ENCODE measurements at regions not wholly inside any gene's neighbourhood (a gene's known extent, or its start where the extent isn't known, plus 50 kb on each side); places are given as distances from the start of the nearest gene placed in this dataset.

DNA sequence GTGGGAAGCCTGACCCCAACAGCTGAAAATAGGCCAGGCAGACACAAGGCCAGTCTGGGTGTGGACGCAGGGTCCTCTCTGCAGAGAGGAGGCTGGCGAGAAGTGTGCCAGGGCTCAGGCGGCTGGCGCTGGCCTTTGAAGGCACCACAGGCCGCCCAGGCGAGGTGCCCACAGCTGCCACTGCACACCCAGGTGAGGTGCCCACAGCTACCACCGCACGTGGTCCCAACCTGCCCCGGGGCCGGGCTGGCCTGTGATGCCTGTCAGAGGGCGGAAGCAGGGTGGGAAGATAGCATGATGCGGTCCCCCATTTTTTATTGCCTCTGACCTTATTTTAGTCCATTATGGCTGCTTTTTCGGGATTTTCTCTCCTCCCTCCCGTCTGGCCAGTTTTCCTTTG, 1303.9 kb downstream of the BRD1 start:
- no peak for DNase-seq (ENCODE audit: extremely low read depth, low read depth)
- TF ChIP-seq, protein P1, sequence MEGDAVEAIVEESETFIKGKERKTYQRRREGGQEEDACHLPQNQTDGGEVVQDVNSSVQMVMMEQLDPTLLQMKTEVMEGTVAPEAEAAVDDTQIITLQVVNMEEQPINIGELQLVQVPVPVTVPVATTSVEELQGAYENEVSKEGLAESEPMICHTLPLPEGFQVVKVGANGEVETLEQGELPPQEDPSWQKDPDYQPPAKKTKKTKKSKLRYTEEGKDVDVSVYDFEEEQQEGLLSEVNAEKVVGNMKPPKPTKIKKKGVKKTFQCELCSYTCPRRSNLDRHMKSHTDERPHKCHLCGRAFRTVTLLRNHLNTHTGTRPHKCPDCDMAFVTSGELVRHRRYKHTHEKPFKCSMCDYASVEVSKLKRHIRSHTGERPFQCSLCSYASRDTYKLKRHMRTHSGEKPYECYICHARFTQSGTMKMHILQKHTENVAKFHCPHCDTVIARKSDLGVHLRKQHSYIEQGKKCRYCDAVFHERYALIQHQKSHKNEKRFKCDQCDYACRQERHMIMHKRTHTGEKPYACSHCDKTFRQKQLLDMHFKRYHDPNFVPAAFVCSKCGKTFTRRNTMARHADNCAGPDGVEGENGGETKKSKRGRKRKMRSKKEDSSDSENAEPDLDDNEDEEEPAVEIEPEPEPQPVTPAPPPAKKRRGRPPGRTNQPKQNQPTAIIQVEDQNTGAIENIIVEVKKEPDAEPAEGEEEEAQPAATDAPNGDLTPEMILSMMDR (IDR thresholded peaks at IDR 0.05; ENCODE audit: low read depth, low read length) = no peak

DNA sequence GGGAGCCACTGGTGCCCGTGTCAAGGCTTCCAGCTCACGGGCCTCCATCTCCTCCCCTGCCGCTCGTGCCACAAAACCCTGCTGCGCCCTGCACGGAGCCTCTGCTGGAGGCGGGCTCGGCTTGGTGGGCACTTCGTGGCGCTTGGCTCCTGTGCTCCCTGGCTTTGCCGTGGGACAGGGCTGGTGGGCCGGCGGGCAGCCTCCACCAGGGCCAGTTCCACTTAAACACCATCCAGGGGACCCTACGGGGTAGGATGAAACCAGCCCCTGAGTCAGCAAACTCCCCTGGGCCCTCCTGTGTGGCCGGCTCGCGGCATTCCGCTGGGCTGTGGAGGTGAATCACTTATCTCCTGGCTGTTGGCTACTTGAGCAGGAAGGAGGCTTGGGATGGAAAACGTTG, 1304.6 kb downstream of the BRD1 start:
- TF ChIP-seq, protein P1 (IDR thresholded peaks at IDR 0.05; ENCODE audit: low read depth, low read length) = no peak
- no peak for DNase-seq (ENCODE audit: extremely low read depth, low read depth)

GRCh38 chr22:48522271-48522670, 1305.4 kb downstream of the BRD1 start:
- no peak for DNase-seq (ENCODE audit: extremely low read depth, low read depth)
- TF ChIP-seq, protein P1 (IDR thresholded peaks at IDR 0.05; ENCODE audit: low read depth, low read length) = no peak

- DNase-seq (ENCODE audit: extremely low read depth, low read depth) = no peak
- TF ChIP-seq, protein P1 (IDR thresholded peaks at IDR 0.05; ENCODE audit: low read depth, low read length) = no peak
Measured at GRCh38 chr22:48520884-48521588, 1306.6 kb downstream of the BRD1 start.

DNA sequence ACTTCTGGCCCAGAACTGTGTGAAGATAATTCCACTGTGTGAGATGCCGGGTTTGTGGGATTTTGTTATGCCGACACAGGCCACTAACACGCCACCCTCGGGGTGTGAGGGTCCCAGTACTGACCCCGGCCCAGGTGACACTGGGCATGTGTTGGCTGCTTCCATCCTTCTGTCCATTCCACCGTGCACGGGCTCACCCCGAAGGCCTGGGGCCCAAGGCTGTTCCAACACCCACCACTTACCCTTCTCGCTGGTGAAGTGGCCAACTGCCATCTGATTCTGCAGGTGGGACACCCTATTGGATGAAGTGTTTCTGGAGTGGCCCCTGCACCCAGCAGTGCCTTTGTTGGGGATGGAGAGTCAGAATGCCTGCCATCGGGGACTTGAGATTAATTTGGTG, 1307.5 kb downstream of the BRD1 start:
- DNase-seq (ENCODE audit: extremely low read depth, low read depth) = no peak
- TF ChIP-seq, protein P1 (IDR thresholded peaks at IDR 0.05; ENCODE audit: low read depth, low read length) = no peak

- DNase-seq (ENCODE audit: extremely low read depth, low read depth) = no peak
- TF ChIP-seq, protein P1 (IDR thresholded peaks at IDR 0.05; ENCODE audit: low read depth, low read length) = no peak
Measured at GRCh38 chr22:48517039-48518030, 1310.3 kb downstream of the BRD1 start.

DNA sequence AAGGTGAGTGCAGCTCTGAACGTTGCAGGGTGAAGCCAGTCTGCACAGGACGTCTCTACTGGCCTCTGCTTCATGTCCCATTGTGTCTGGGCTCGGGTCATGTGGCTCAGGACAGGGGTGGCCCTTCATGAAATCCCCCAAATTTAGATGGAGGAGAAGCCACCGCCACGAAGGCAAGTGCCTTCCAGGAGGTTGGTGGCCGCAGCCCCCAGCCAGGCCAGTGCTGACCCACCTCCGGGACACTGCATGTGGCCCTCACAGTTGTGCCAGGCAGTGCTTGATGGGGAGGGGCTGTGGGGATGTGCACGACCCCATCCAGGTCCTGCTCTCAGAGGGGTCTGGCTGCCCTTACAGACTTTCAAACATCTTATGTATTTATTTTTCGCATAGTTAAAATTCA, 1311.1 kb downstream of the BRD1 start:
- TF ChIP-seq, protein P1 (IDR thresholded peaks at IDR 0.05; ENCODE audit: low read depth, low read length) = no peak

More for the DNA sequence above, 1311.1 kb downstream of the BRD1 start:
- no peak for DNase-seq (ENCODE audit: extremely low read depth, low read depth)
